IPS-NIHi7 (cell line): ENCODE measurements at regions not wholly inside any gene's neighbourhood (a gene's known extent, or its start where the extent isn't known, plus 50 kb on each side); places are given as distances from the start of the nearest gene placed in this dataset.
"Not testable (repeated sequence)": the region's sequence is repeated elsewhere in the genome, so short reads cannot be mapped to it uniquely, and the experiment has no call there.

ENCODE experiments used
- DNase-seq: peaks from one replicate; pipeline ENCODE4 v3.0.0; 2012; ENCODE audit warnings: mixed read lengths; ENCODE audit errors: extremely low spot score

DNA sequence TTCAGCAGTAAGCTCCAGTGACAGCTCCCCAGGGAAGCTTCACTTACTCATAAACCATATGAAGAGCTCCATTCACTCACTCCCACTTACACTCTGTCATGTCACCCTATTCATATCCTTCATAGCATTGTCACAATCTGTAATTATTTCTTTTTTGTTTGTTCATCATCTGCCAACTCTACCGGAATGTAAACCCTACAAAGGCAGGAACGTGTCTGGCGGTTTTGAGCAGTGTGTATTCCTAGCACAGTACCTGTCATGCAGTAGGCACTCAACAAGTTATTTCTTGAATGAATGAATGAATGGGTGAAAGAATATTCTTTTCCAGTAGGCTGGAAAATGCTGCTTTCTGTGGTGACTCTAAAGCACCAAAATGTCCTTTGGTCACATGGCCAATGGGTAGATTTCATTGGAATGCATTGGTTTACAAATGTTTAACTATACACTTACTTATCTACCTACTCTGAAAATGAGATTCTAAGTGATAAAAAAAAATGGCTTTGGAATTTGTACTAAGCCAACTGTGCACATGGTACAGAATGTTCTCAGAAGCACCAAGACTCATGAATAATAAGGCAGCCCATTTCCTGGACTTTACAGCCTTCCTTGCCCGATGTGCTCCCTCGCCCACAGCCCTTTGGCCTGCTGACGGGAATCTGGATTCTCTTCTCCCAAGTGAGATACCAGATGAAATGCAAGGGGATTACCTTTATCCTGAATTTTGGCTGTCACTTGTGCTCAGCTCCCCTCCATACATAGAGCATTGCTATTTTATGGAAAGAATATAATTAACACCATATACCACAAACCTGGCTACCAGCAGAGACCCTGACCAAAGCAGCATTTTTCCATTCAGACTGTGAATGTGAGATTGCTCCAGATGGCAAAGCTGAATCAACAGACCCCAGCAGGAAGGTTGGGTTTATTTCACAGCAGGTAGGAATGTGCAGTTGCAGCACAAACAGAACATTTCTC, 273.3 kb downstream of the ALDH8A1 start:
- DNase-seq, result no peak

DNA sequence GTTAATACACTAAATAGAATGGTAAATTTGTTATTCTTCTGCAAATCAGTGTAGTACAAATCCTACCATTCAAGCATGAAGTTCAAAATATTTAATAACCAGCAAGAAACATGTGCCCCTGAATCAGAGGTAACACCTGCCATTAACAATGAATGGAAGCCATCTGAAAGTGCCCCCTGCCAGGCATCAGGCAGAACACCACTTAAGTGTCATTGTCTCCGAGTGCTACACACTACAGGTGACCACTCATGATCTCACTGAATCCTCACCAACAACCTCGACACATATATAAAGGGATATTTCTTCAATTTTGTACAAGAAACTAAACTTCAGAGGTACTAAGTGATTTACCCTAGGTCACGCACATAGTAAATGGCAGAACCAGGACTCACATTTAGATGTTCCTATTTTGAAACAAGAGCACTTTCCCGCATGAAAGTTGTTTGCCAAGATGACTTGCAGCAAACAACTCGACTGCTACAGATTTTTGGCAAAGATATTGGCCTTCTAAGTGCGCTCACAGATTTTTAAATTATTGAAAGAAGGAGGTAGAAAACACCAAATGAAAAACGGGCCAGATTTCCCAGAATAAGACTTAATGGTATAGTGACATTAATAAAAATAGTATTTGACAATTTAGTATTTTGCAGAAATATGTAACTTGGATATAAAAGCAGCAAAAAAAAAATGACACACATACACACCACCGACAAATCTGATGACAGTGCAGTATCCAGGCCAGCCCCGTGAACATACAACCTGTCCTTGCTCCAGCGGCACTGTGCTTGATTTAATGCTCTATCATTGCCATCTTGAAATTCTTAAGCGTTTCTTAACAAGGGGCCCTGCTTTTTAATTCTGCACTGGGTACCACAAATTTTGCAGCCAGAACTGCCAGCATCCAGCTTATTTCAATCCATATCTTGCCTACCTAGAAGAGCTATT, 274.5 kb downstream of the ALDH8A1 start:
- DNase-seq, result no peak

GRCh38 chr6:134674562-134674961, 275.3 kb downstream of the ALDH8A1 start:
- DNase-seq, result no peak

DNA sequence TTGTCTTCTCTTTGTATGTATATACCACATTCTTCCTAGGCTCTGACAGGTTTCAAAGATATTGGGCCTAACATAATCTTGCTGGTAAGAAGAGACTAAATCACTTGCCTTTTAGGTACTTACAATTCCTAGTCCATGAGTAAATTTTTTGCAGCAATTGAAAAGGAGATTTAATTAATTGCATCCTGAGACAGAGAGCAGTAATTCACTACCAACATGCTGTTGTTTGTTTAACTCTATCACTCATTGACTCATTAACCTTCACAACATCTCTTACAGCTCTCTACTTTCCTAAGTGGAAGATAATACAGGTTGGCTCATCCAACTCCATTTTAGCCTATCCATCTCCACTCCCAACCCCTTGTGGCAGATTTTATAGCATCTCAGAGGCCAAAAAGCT, 280.4 kb downstream of the ALDH8A1 start:
- DNase-seq, result no peak

DNA sequence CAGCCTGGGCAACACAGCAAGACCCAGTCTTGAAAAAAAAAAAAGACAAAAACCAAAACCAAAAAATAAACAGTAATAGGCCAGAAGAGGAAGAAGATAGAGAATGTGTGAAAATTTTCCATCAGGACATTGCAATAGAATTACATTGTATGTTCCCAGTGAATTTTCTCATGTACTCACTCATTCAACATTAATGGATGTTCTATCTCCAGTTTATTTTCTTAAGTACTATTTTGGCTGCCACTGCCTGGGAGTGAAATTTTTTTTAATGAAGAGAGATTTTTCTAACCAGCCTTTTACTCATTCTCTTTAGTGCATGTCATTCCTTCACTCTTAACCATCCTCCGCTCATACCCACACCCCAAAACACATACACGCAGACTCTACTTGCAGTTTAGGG, 282.8 kb downstream of the ALDH8A1 start:
- DNase-seq, result no peak

DNA sequence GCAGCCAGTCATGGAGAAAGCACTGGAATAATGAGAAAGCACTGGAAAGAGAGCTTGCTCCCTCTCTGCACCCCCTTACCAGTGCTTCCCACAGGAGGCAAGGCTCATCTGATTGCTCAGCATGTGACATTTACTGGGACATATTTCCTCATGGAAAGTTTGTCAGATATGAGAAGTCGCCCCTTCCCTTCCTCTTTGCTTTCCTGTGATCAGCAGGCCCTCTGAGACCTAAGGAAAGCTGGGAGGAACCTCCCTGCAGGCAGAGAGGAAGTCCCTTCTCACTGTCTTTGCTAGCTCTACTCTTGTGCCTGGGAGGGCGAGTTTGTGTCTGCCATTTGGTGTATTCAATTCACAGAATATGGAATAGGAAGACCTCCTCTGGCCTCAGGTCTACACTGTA, 283.8 kb downstream of the ALDH8A1 start:
- DNase-seq, result no peak

- DNase-seq, result no peak
These were observed 284.7 kb downstream of the ALDH8A1 start for GRCh38 chr6:134665029-134665723.

DNA sequence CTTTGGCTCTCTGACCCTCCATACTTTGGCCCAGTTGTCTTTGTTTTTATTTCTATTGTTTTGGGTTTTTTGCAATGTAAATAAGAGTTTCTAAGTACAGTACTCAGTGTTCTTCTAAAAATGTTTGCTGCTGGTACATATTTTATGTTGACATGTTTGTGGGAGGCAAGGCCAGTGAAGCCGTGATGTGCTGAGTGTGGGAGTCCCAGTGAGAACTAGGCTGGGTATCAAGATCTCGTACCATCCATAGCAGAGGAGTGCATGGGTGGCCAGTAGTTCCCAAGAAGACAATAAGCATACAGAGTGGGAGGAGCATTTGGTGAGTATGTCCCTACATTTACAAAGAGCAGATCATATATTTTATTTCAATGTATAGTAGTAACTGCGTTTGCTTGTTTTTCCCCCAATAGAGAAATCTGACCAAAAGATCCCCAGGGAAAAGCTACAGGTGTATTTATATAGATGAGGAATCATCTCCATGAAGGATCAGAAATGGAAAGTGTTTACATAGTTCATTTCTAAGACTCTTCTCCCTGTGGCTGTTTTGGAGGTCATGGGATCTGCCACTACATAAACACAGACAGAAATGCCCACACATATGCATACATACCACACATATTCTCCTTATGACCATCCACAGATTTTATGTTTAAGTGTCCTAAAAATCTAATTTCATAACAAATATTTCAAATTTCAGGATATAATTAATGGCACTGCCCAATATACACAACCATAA, 285.9 kb downstream of the ALDH8A1 start:
- DNase-seq, result no peak

- no peak for DNase-seq
These were observed 286.5 kb downstream of the ALDH8A1 start for GRCh38 chr6:134663356-134663755.

- no peak for DNase-seq
These were observed 287.7 kb downstream of the ALDH8A1 start for GRCh38 chr6:134662077-134662700.

DNA sequence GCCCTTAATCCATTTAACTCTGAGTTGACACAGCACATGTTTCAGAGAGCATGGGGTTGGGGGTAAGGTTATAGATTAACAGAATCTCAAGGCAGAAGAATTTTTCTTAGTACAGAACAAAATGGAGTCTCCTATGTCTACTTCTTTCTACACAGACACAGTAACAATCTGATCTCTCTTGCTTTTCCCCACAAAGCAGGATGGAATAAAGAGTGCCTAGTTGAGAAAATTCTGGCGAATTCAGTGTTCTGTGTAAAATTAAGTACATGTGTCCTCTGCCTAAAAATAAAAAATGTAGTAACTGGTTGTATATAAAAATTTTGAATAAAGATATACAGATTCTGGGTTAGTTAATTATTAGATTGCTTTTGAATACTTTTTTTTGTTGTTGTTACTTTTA, 290.0 kb downstream of the ALDH8A1 start:
- not testable (repeated sequence) for DNase-seq

GRCh38 chr6:134658596-134658995, 291.3 kb downstream of the ALDH8A1 start:
- DNase-seq, result no peak

GRCh38 chr6:134657751-134658527, 292.0 kb downstream of the ALDH8A1 start:
- no peak for DNase-seq

DNA sequence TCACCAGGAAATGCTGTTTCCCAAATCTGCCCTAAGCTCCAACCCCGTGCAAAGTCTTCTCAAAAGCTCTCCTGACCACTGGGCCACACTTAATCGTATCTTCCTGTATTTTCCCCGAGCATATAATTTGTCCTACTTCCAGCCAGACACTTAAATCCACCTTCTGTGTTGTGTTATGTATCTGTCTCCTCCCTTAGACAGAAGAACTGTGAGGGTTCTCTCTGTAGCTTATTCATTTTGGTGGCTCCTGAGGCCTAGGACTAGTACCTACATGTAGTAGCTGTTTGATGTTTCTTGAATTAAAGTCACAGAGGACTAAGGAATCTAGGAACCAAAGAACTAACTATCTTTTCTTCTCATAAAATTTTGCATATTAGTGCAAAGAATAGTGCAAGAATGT, 292.6 kb downstream of the ALDH8A1 start:
- DNase-seq, result no peak

- DNase-seq, result no peak
These were observed 295.1 kb downstream of the ALDH8A1 start for GRCh38 chr6:134654751-134655150.

GRCh38 chr6:134651519-134651918, 298.4 kb downstream of the ALDH8A1 start:
- DNase-seq, result no peak

DNA sequence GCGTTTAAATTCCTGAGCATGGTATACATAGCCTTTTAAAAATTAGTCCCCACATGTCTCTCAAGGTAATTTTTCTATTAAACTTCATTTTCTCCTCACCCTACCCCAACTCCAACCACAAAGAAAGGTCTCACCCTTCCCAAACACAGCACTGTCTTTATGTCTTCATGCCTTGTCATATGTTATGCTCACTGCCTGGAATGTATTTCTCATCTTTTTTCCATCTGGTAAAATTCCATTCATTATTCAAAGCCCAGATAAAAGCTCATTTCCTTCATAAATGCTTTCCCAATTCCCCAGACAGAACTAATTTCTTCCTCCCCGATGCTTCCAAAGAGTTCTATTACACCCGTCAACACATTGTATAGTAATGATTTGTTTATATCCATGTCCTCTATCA, 302.0 kb downstream of the ALDH8A1 start:
- no peak for DNase-seq

GRCh38 chr6:134642819-134643218, 307.1 kb downstream of the ALDH8A1 start:
- DNase-seq, result no peak

DNA sequence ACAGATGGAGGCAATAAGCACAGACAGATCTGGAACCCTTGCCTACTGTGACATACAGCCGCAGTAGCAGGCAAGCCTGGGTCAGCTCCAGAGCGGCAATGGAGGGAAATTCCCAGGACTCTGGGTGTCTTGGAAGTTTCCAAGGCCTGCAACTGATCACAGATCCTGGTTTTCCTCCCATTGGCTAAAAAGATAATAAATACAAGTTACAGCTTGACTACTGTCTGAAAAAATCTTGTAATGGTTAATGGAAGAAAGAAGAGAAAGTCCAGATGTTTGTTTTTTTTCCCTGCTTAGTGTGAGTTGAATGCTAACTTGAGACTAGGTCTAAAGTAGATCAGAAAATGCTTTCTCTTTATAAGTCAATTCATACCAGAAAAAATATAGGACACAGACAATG, 307.6 kb downstream of the ALDH8A1 start:
- DNase-seq, result no peak

DNA sequence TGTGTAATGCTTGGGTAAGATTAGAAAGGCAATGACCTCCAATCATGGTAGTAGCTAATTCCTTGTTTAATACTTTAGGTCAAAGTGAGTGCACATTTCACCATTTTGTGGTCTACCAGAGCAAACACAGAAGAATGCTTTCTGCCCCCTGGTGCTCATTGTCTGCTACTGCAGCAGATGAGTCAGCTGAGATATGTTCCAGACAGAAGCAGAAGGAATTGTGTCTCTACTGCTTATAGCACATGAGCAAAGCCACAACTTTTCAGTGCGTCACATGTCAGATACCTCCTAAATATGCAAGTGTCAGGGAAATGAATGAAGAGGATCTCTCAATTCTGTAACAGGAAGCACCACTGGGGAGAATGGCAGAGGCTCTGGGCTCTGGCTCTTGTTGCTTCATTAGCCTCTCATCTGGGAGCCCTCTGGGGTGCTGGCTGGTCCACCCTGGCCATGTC, 308.9 kb downstream of the ALDH8A1 start:
- peak; percentile 66 for DNase-seq
